ENCODE measurements at regions not wholly inside any gene's neighbourhood (a gene's known extent, or its start where the extent isn't known, plus 50 kb on each side); places are given as distances from the start of the nearest gene placed in this dataset.
A peak's percentile ranks its signal among the peaks of the same experiment; 100 is the strongest.

- H4K91ac ChIP-seq (ENCODE audit: low read depth, low read length) = no peak overlapping the region
- H3K27me3 ChIP-seq (ENCODE audit: insufficient read depth, low read length) = no peaks in the 10 kb centered on the region
- no peaks in the 10 kb centered on the region for H3K4me1 ChIP-seq (ENCODE audit: control insufficient read depth in 1 of 2, insufficient read depth in 2 of 2, low read length in 2 of 2)
- no peak overlapping the region for H2AK5ac ChIP-seq (ENCODE audit: low read length)
- H3K4me2 ChIP-seq (ENCODE audit: low read length) = no peak overlapping the region
- H3K4me3 ChIP-seq (ENCODE audit: low read depth, low read length) = no peak overlapping the region
- no peak overlapping the region for H4K8ac ChIP-seq (ENCODE audit: low read depth, low read length)
- H4K12ac ChIP-seq (ENCODE audit: low read depth, low read length) = no peak overlapping the region
- no peaks in the 10 kb centered on the region for H3K79me1 ChIP-seq (ENCODE audit: low read length)
- no CpG with 5 or more reads among the region's 3 CpGs for WGBS (ENCODE audit: extremely low coverage, insufficient coverage, insufficient read length)
- H2AFZ ChIP-seq (ENCODE audit: insufficient read depth, low read length, poor library complexity) = no peak overlapping the region
- H3K23ac ChIP-seq (ENCODE audit: low read length) = no peak overlapping the region
- no peak overlapping the region for H3K9ac ChIP-seq (ENCODE audit: low read length)
- no peak overlapping the region for H3K27ac ChIP-seq (ENCODE audit: low read depth, low read length)
- DNase-seq = peak in 1 of 2 donors; percentile 18
- no peaks in the 10 kb centered on the region for H3K79me2 ChIP-seq (ENCODE audit: control insufficient read depth, insufficient read depth, low read length, poor library complexity)
- no peak overlapping the region for H2BK5ac ChIP-seq (ENCODE audit: low read depth, low read length, poor library complexity)
- H3K4ac ChIP-seq (ENCODE audit: low read depth, low read length) = no peak overlapping the region
- no peaks in the 10 kb centered on the region for H3K9me3 ChIP-seq (ENCODE audit: insufficient read depth, low read depth, low read length)
- no peak overlapping the region for H3K14ac ChIP-seq (ENCODE audit: low read length)
- H3K36me3 ChIP-seq (ENCODE audit: control insufficient read depth in 1 of 2, insufficient read depth in 2 of 2, low read length in 2 of 2) = no peaks in the 10 kb centered on the region
- no peak overlapping the region for H3K18ac ChIP-seq (ENCODE audit: low read length)
- no peak overlapping the region for H2BK12ac ChIP-seq (ENCODE audit: low read length)
- no peak overlapping the region for H2BK120ac ChIP-seq (ENCODE audit: insufficient read depth, low read length, poor library complexity)
These were observed 665.0 kb downstream of the NR2F1-AS1 start for GRCh38 chr5:92916036-92916435.

GRCh38 chr5:92912283-92912682 lies 668.7 kb downstream of the NR2F1-AS1 start:
- Histone ChIP-seq H3K79me1 (ENCODE audit: low read length) (no peaks in the 10 kb centered on the region), H3K27ac (ENCODE audit: low read depth, low read length) (no peak overlapping the region), H2AFZ (ENCODE audit: insufficient read depth, low read length, poor library complexity) (no peak overlapping the region), H3K9me3 (ENCODE audit: insufficient read depth, low read depth, low read length) (no peaks in the 10 kb centered on the region), H3K4me2 (ENCODE audit: low read length) (no peak overlapping the region), H3K4me1 (ENCODE audit: control insufficient read depth in 1 of 2, insufficient read depth in 2 of 2, low read length in 2 of 2) (peaks cover 0 to 6% of the 10 kb centered on the region in 2 experiments), H2BK12ac (ENCODE audit: low read length) (no peak overlapping the region), H3K36me3 (ENCODE audit: control insufficient read depth in 1 of 2, insufficient read depth in 2 of 2, low read length in 2 of 2) (no peaks in the 10 kb centered on the region), H3K27me3 (ENCODE audit: insufficient read depth, low read length) (no peaks in the 10 kb centered on the region), H2BK5ac (ENCODE audit: low read depth, low read length, poor library complexity) (no peak overlapping the region), H2AK5ac (ENCODE audit: low read length) (no peak overlapping the region), H3K9ac (ENCODE audit: low read length) (no peak overlapping the region), H3K23ac (ENCODE audit: low read length) (no peak overlapping the region), H3K18ac (ENCODE audit: low read length) (no peak overlapping the region), H3K4ac (ENCODE audit: low read depth, low read length) (no peak overlapping the region), H4K8ac (ENCODE audit: low read depth, low read length) (no peak overlapping the region), H4K91ac (ENCODE audit: low read depth, low read length) (no peak overlapping the region), H3K14ac (ENCODE audit: low read length) (no peak overlapping the region), H3K4me3 (ENCODE audit: low read depth, low read length) (no peak overlapping the region), H3K79me2 (ENCODE audit: control insufficient read depth, insufficient read depth, low read length, poor library complexity) (no peaks in the 10 kb centered on the region), H2BK120ac (ENCODE audit: insufficient read depth, low read length, poor library complexity) (no peak overlapping the region), H4K12ac (ENCODE audit: low read depth, low read length) (no peak overlapping the region)
- no CpG with 5 or more reads among the region's 1 CpG for WGBS (ENCODE audit: extremely low coverage, insufficient coverage, insufficient read length)
- no peak for DNase-seq

- H3K14ac ChIP-seq (ENCODE audit: low read length) = no peak overlapping the region
- no peaks in the 10 kb centered on the region for H3K27me3 ChIP-seq (ENCODE audit: insufficient read depth, low read length)
- WGBS (ENCODE audit: extremely low coverage, insufficient coverage, insufficient read length) = no CpG with 5 or more reads among the region's 1 CpG
- H3K4ac ChIP-seq (ENCODE audit: low read depth, low read length) = no peak overlapping the region
- no peak for DNase-seq
- H2BK120ac ChIP-seq (ENCODE audit: insufficient read depth, low read length, poor library complexity) = no peak overlapping the region
- no peaks in the 10 kb centered on the region for H3K36me3 ChIP-seq (ENCODE audit: control insufficient read depth in 1 of 2, insufficient read depth in 2 of 2, low read length in 2 of 2)
- H3K27ac ChIP-seq (ENCODE audit: low read depth, low read length) = no peak overlapping the region
- H3K9ac ChIP-seq (ENCODE audit: low read length) = no peak overlapping the region
- H3K4me1 ChIP-seq (ENCODE audit: control insufficient read depth in 1 of 2, insufficient read depth in 2 of 2, low read length in 2 of 2) = peaks cover 0 to 6% of the 10 kb centered on the region in 2 experiments
- H3K23ac ChIP-seq (ENCODE audit: low read length) = no peak overlapping the region
- H3K18ac ChIP-seq (ENCODE audit: low read length) = no peak overlapping the region
- H3K9me3 ChIP-seq (ENCODE audit: insufficient read depth, low read depth, low read length) = no peaks in the 10 kb centered on the region
- no peaks in the 10 kb centered on the region for H3K79me2 ChIP-seq (ENCODE audit: control insufficient read depth, insufficient read depth, low read length, poor library complexity)
- H3K79me1 ChIP-seq (ENCODE audit: low read length) = no peaks in the 10 kb centered on the region
- H2AFZ ChIP-seq (ENCODE audit: insufficient read depth, low read length, poor library complexity) = no peak overlapping the region
- H2AK5ac ChIP-seq (ENCODE audit: low read length) = no peak overlapping the region
- H4K91ac ChIP-seq (ENCODE audit: low read depth, low read length) = no peak overlapping the region
- no peak overlapping the region for H2BK5ac ChIP-seq (ENCODE audit: low read depth, low read length, poor library complexity)
- H4K12ac ChIP-seq (ENCODE audit: low read depth, low read length) = no peak overlapping the region
- no peak overlapping the region for H2BK12ac ChIP-seq (ENCODE audit: low read length)
- H3K4me3 ChIP-seq (ENCODE audit: low read depth, low read length) = no peak overlapping the region
- H4K8ac ChIP-seq (ENCODE audit: low read depth, low read length) = no peak overlapping the region
- H3K4me2 ChIP-seq (ENCODE audit: low read length) = no peak overlapping the region
These were observed 669.2 kb downstream of the NR2F1-AS1 start for GRCh38 chr5:92911851-92912250.

GRCh38 chr5:92911293-92911692 lies 669.7 kb downstream of the NR2F1-AS1 start:
- Histone ChIP-seq H4K91ac (ENCODE audit: low read depth, low read length) (no peak overlapping the region), H3K27me3 (ENCODE audit: insufficient read depth, low read length) (no peaks in the 10 kb centered on the region), H3K9ac (ENCODE audit: low read length) (no peak overlapping the region), H2BK5ac (ENCODE audit: low read depth, low read length, poor library complexity) (no peak overlapping the region), H3K14ac (ENCODE audit: low read length) (no peak overlapping the region), H3K9me3 (ENCODE audit: insufficient read depth, low read depth, low read length) (no peaks in the 10 kb centered on the region), H3K23ac (ENCODE audit: low read length) (no peak overlapping the region), H3K4me3 (ENCODE audit: low read depth, low read length) (no peak overlapping the region), H3K4ac (ENCODE audit: low read depth, low read length) (no peak overlapping the region), H3K79me2 (ENCODE audit: control insufficient read depth, insufficient read depth, low read length, poor library complexity) (no peaks in the 10 kb centered on the region), H2AK5ac (ENCODE audit: low read length) (no peak overlapping the region), H3K79me1 (ENCODE audit: low read length) (no peaks in the 10 kb centered on the region), H3K4me1 (ENCODE audit: control insufficient read depth in 1 of 2, insufficient read depth in 2 of 2, low read length in 2 of 2) (peaks cover 0 to 6% of the 10 kb centered on the region in 2 experiments), H2BK120ac (ENCODE audit: insufficient read depth, low read length, poor library complexity) (no peak overlapping the region), H2AFZ (ENCODE audit: insufficient read depth, low read length, poor library complexity) (no peak overlapping the region), H3K18ac (ENCODE audit: low read length) (no peak overlapping the region), H3K36me3 (ENCODE audit: control insufficient read depth in 1 of 2, insufficient read depth in 2 of 2, low read length in 2 of 2) (no peaks in the 10 kb centered on the region), H3K4me2 (ENCODE audit: low read length) (no peak overlapping the region), H4K12ac (ENCODE audit: low read depth, low read length) (no peak overlapping the region), H4K8ac (ENCODE audit: low read depth, low read length) (no peak overlapping the region), H3K27ac (ENCODE audit: low read depth, low read length) (no peak overlapping the region), H2BK12ac (ENCODE audit: low read length) (no peak overlapping the region)
- no peak for DNase-seq
